Liver (tissue), 8 donors: ENCODE measurements at regions not wholly inside any gene's neighbourhood (a gene's known extent, or its start where the extent isn't known, plus 50 kb on each side); places are given as distances from the start of the nearest gene placed in this dataset.

Experiments
- DNase-seq: peaks from one replicate; pipeline ENCODE4 v3.0.0-alpha.2; 2017; ENCODE audit warnings: low spot score
- H3K27ac ChIP-seq, 2 donors: one replicate each; pipeline ENCODE4 v1.7.0; 2013; ENCODE audit warnings: inconsistent platforms in 2 of 2, low read length in 2 of 2, control low read depth in 1 of 2, low read depth in 1 of 2, mild to moderate bottlenecking in 1 of 2
- H3K27me3 ChIP-seq, 4 donors: one replicate each; pipeline versions ENCODE4 v1.6.1 to v1.7.0; 2013; ENCODE audit warnings: low read length in 3 of 4, inconsistent platforms in 1 of 4, mild to moderate bottlenecking in 1 of 4, moderate library complexity in 1 of 4; ENCODE audit not compliant: control insufficient read depth in 4 of 4, insufficient read depth in 4 of 4
- H3K36me3 ChIP-seq, 4 donors: one replicate each; pipeline versions ENCODE4 v1.6.1 to v1.7.0; 2013; ENCODE audit warnings: low read length in 3 of 4, mild to moderate bottlenecking in 3 of 4, low read depth in 1 of 4, moderate library complexity in 1 of 4; ENCODE audit not compliant: control insufficient read depth in 4 of 4, insufficient read depth in 3 of 4
- H3K4me1 ChIP-seq, 4 donors: one replicate each; pipeline versions ENCODE4 v1.6.1 to v1.7.0; 2013; ENCODE audit warnings: low read length in 3 of 4, mild to moderate bottlenecking in 3 of 4, moderate library complexity in 1 of 4; ENCODE audit not compliant: control insufficient read depth in 4 of 4, insufficient read depth in 4 of 4
- H3K4me3 ChIP-seq, 3 donors: one replicate each; pipeline versions ENCODE4 v1.6.1 to v1.7.0; 2013; ENCODE audit warnings: low read length in 3 of 3, control low read depth in 1 of 3, low read depth in 1 of 3, mild to moderate bottlenecking in 1 of 3
- H3K9ac ChIP-seq, 2 donors: one replicate each; pipeline ENCODE4 v1.7.0; 2013; ENCODE audit warnings: low read length in 2 of 2, mild to moderate bottlenecking in 2 of 2, moderate library complexity in 2 of 2, control low read depth in 1 of 2, low read depth in 1 of 2
- H3K9me3 ChIP-seq, 4 donors: one replicate each; pipeline versions ENCODE4 v1.6.1 to v1.7.0; 2013; ENCODE audit warnings: low read length in 3 of 4; ENCODE audit not compliant: control insufficient read depth in 4 of 4
- EGR1 ChIP-seq, 2 donors: IDR thresholded peaks; 2 replicates each; pipeline ENCODE4 v1.6.1; 2016 to 2018; ENCODE audit warnings: antibody characterized with exemption in 2 of 2, low read depth in 2 of 2
- FOXA1 ChIP-seq: IDR thresholded peaks from 2 replicates; pipeline ENCODE4 v1.6.1; 2016; ENCODE audit warnings: antibody characterized with exemption
- FOXA2 ChIP-seq: IDR thresholded peaks from 2 replicates; pipeline ENCODE4 v1.6.1; 2016; ENCODE audit warnings: antibody characterized with exemption
- GABPA ChIP-seq, 2 donors: IDR thresholded peaks in 1 of 2; conservative IDR thresholded peaks in 1 of 2; 2 replicates each; pipeline ENCODE4 v1.6.1; 2016; ENCODE audit warnings: antibody characterized with exemption in 2 of 2, mild to moderate bottlenecking in 1 of 2, moderate library complexity in 1 of 2
- HNF4G ChIP-seq: IDR thresholded peaks from 2 replicates; pipeline ENCODE4 v1.6.1; 2016; ENCODE audit warnings: antibody characterized with exemption
- JUND ChIP-seq, 2 donors: IDR thresholded peaks; 2 replicates each; pipeline ENCODE4 v1.6.1; 2016; ENCODE audit warnings: antibody characterized with exemption in 2 of 2
- NR2F2 ChIP-seq: IDR thresholded peaks from 2 replicates; pipeline ENCODE4 v1.6.1; 2016; ENCODE audit warnings: antibody characterized with exemption
- RAD21 ChIP-seq, 2 donors: IDR thresholded peaks; 2 replicates each; pipeline ENCODE4 v1.6.1; 2016; ENCODE audit warnings: antibody characterized with exemption in 2 of 2, mild to moderate bottlenecking in 2 of 2
- REST ChIP-seq: IDR thresholded peaks from 2 replicates; pipeline ENCODE4 v1.6.1; 2016; ENCODE audit warnings: antibody characterized with exemption, mild to moderate bottlenecking
- RXRA ChIP-seq, 2 donors: IDR thresholded peaks; 2 replicates each; pipeline ENCODE4 v1.6.1; 2017 to 2018; ENCODE audit warnings: antibody characterized with exemption in 2 of 2, mild to moderate bottlenecking in 1 of 2
- SP1 ChIP-seq: IDR thresholded peaks from 2 replicates; pipeline ENCODE4 v1.6.1; 2018; ENCODE audit warnings: antibody characterized with exemption, mild to moderate bottlenecking
- TAF1 ChIP-seq: conservative IDR thresholded peaks from 2 replicates; pipeline ENCODE4 v1.6.1; 2016; ENCODE audit warnings: antibody characterized with exemption, mild to moderate bottlenecking
- YY1 ChIP-seq: IDR thresholded peaks from 2 replicates; pipeline ENCODE4 v1.6.1; 2016; ENCODE audit warnings: antibody characterized with exemption, mild to moderate bottlenecking
- WGBS: extraction: QIAGEN DNeasy Blood & Tissue Kit; methylation state at CpG from one replicate; pipeline ENCODE4 v1.1.7; 2013; 5-methylcytosine and 5-hydroxymethylcytosine counted together
- TF ChIP-seq, protein P1 (sequence below): fragments of 150-350 bp; IDR thresholded peaks from 2 replicates; pipeline ENCODE4 v1.5.1; 2017; ENCODE audit warnings: improper control_type of control experiment, low read depth, low read length; ENCODE audit not compliant: missing input control
- TF ChIP-seq, protein P2 (sequence below): IDR thresholded peaks from 2 replicates; pipeline ENCODE4 v1.6.1; 2016; ENCODE audit warnings: antibody characterized with exemption
- donor health status: healthy.
- donor health status: healthy.
- donor health status: healthy.
- donor health status: healthy.
- donor health status: healthy.

- no peaks in the 10 kb centered on the region for H3K4me1 ChIP-seq
- no peak overlapping the region for H3K4me3 ChIP-seq
- no peaks in the 10 kb centered on the region for H3K36me3 ChIP-seq
- TF ChIP-seq REST = no peak
- no peak for TF ChIP-seq RXRA (IDR thresholded peaks at IDR 0.05)
- TF ChIP-seq, protein P1, sequence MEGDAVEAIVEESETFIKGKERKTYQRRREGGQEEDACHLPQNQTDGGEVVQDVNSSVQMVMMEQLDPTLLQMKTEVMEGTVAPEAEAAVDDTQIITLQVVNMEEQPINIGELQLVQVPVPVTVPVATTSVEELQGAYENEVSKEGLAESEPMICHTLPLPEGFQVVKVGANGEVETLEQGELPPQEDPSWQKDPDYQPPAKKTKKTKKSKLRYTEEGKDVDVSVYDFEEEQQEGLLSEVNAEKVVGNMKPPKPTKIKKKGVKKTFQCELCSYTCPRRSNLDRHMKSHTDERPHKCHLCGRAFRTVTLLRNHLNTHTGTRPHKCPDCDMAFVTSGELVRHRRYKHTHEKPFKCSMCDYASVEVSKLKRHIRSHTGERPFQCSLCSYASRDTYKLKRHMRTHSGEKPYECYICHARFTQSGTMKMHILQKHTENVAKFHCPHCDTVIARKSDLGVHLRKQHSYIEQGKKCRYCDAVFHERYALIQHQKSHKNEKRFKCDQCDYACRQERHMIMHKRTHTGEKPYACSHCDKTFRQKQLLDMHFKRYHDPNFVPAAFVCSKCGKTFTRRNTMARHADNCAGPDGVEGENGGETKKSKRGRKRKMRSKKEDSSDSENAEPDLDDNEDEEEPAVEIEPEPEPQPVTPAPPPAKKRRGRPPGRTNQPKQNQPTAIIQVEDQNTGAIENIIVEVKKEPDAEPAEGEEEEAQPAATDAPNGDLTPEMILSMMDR = no peak
- TF ChIP-seq TAF1 = no peak
- no peak for TF ChIP-seq FOXA2
- TF ChIP-seq SP1 = no peak
- no peak for TF ChIP-seq FOXA1
- TF ChIP-seq RAD21 (IDR thresholded peaks at IDR 0.05) = no peak
- no peak for TF ChIP-seq GABPA (IDR thresholded peaks at IDR 0.05 in 1 of 2, conservative IDR thresholded peaks at IDR 0.05 in 1 of 2)
- no peak for TF ChIP-seq NR2F2
- no peak overlapping the region for H3K9ac ChIP-seq
- DNase-seq = no peak
- H3K27me3 ChIP-seq = no peaks in the 10 kb centered on the region
- H3K27ac ChIP-seq = no peak overlapping the region
- 57% methylated on average over 2 of the region's 2 CpGs for WGBS
- H3K9me3 ChIP-seq = no peaks in the 10 kb centered on the region
Measured at GRCh38 chr3:28989646-28990089, 291.2 kb upstream of the RBMS3 start.

- no peak for DNase-seq
- H3K4me1 ChIP-seq = no peaks in the 10 kb centered on the region
- H3K36me3 ChIP-seq = no peaks in the 10 kb centered on the region
- no peaks in the 10 kb centered on the region for H3K27me3 ChIP-seq
- no peak overlapping the region for H3K9ac ChIP-seq
- WGBS = 79% methylated on average over 6 of the region's 6 CpGs
- H3K9me3 ChIP-seq = no peaks in the 10 kb centered on the region
- no peak for TF ChIP-seq RAD21 (IDR thresholded peaks at IDR 0.05)
- no peak for TF ChIP-seq RXRA (IDR thresholded peaks at IDR 0.05)
- no peak for TF ChIP-seq HNF4G
- TF ChIP-seq EGR1 (IDR thresholded peaks at IDR 0.05; ENCODE audit: low read depth in 2 of 2) = no peak
- no peak for TF ChIP-seq NR2F2
- TF ChIP-seq SP1 = no peak
- no peak for TF ChIP-seq FOXA2
- no peak for TF ChIP-seq JUND (IDR thresholded peaks at IDR 0.05)
- TF ChIP-seq REST = no peak
- no peak for TF ChIP-seq YY1
- TF ChIP-seq, protein P2, sequence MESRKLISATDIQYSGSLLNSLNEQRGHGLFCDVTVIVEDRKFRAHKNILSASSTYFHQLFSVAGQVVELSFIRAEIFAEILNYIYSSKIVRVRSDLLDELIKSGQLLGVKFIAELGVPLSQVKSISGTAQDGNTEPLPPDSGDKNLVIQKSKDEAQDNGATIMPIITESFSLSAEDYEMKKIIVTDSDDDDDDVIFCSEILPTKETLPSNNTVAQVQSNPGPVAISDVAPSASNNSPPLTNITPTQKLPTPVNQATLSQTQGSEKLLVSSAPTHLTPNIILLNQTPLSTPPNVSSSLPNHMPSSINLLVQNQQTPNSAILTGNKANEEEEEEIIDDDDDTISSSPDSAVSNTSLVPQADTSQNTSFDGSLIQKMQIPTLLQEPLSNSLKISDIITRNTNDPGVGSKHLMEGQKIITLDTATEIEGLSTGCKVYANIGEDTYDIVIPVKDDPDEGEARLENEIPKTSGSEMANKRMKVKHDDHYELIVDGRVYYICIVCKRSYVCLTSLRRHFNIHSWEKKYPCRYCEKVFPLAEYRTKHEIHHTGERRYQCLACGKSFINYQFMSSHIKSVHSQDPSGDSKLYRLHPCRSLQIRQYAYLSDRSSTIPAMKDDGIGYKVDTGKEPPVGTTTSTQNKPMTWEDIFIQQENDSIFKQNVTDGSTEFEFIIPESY = no peak
- H3K27ac ChIP-seq = no peak overlapping the region
- H3K4me3 ChIP-seq = no peak overlapping the region
Measured at GRCh38 chr3:28994161-28994905, 286.5 kb upstream of the RBMS3 start.
